ENCODE measurements at regions not wholly inside any gene's neighbourhood (a gene's known extent, or its start where the extent isn't known, plus 50 kb on each side); places are given as distances from the start of the nearest gene placed in this dataset.

DNA sequence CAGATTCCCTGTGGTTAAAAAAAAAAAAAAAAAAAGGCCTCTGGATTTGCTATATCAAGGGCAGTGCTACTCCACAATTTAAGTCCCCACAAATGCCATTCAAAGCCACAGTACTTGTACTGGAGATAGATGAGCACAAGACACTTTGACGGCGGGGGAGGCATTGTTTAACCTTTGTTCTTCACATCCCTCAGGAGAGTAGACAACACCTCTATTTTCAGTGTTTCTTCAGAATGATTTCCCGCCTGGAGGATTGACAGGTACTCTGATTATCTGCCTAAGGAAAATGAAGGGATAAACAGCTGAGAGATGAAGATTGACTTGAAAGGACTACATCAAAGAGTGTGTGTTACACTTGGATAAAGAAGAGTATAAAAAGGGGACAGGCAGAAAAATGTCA is 58.7 kb downstream of the OTOL1 start:
- DNase-seq: no peak

- no peak for DNase-seq
These were observed 59.9 kb downstream of the OTOL1 start for GRCh38 chr3:161556533-161556932.

GRCh38 chr3:161556941-161557340 is 60.3 kb downstream of the OTOL1 start:
- no peak for DNase-seq

DNA sequence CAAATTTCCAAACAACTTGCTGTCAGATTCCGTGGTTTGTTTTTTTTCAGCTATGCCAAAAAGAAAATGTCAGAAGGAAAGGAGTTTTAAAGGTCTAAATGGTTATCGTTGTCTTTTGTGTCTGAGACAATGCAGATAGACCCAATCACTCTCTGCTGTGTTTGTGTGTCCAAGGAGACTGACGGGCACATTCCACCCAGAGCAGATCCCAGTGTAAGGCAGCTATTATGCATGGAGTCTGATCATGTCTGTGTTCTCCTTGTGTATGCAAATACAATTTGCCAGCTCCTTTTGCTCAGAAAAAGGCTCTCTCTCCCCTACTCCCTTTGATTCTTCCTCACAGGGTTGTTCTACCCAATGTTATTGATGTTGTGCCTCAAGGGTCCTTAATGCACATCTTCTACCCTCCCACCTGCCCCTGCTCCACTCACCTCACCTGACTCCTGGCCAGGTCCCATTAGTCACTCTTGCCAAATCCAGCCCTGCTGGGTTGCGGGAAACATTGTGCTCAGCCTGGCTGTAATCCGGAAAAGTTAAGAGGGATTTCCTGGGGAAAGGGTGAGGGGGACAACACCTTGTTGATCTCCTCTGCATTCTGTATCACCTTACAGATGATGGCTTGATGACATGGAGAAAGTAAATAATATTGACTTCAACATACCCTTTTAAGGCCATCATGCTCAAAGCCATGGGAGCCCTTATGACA is 61.0 kb downstream of the OTOL1 start:
- no peak for DNase-seq

DNA sequence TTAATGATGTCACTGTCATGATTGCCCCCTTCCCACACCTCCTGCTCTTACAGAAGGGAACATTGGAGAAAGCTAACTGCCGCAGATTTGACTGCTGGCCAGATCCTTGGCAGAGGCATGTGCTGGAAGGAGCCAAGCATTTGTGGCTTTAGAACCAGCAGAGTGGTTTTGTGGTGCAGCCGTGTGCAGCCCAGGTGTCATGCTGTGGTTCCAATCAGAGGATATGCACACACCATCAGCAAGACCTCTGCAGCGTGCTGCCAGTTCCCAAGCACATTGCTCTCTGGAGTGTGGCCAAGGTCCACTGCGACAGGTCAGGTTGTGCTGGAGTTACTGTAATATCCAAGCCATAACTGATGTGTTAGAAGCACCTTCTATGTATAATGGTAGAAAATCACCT is 61.6 kb downstream of the OTOL1 start:
- DNase-seq: no peak

DNA sequence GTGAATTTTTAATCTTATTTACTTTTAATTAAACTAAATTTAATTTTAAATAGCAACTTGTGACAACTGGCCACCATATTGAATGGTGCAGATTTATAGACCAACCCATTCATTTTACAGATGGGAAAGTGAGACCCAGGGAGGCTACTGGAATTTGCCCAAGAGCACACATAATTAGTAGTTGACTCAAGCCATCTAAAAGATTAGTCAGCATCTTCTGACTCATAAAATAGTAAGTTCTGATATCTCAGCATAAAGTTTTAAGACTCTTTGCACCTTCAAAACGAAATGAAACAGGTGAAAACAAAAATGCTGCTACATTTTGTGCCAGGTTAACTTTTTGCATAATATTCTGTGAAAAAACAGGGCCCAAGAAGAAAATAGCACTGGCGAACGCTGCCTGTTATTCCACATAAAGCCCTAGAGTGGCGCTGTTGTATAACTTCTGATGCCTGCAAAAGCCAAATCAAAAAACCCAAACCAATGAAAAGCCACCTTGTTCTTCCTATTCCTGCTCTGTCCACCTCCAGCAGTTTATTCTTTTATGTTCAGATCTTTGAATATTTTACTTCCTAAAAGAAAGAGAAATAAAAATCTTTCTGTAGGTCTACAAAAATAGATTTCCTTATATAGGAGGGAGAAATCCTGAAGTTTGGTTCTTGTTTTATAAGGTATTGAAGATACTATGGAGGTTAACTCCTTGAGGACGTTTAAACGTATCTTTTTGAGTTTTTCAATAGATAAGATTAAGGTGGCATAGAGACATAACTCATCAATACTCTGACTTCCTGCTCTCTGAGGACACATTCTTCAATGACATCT is 62.8 kb downstream of the OTOL1 start:
- peak; percentile 9 for DNase-seq

DNA sequence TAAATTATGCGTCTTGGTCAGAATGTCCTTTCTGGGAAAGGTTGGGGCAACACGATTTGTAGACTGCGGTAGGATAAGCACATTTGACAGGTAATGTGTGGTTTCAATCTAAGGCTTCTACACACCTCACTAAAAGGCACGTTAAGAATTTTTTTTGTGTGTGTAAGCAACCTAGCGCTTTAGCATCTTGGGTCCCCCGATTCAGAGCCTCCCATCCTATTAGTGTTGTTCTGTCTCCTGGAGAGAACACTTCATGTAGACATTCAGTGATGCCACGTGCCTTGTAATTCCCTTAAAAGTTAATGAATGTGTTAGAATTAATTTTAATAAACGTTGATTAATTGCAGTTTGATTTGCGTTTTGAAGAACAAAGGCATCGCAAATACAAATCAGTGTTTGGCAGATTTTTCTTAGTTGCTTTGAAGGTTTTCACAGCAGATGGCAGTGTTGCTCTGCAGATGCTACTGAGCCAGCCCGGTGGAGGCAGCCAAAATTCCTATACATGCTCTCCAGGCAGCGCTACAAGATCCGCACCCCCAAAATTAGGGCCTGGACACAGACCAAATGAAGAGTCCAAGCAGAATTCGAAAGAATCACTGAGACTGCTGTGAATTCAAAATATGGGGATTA is 63.5 kb downstream of the OTOL1 start:
- peak; percentile 15 for DNase-seq

DNA sequence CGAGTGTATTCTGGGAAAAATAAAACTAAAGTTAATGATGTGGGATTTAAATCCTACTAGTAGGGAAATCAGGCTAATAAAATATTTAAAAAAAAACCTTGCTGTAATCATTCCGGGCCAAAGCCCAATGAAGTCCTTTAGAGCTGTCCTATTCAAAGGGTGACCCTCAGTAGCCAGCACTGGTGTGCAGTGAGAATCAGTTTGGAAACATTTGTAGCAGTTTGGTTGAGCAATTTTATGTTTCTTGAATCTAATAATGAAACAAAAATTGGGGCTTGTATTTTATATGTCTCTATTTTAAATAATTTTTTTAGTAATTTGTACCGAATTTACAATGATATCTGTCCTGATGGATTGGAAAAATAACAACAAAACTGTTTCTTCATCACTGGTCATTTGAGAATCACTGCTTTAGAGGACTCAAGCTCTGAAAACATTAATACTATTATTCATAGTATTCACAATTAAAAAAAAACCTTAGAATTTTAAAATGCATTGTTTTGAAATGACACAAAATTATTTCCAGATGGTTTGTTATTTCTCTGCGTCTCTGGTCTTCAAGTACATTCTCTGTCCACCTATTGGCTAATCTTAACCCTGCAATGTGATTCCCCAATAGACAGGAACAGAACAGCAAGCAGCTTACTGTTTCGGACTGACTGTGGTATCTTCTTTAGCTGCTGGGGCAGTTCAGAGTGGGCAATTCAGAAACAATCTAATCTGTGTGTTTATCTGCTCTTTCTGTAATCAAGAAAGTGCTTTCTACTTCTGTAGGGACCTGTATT is 71.2 kb downstream of the OTOL1 start:
- DNase-seq: no peak

- no peak for DNase-seq
These were observed 72.1 kb downstream of the OTOL1 start for GRCh38 chr3:161568671-161569070.

DNA sequence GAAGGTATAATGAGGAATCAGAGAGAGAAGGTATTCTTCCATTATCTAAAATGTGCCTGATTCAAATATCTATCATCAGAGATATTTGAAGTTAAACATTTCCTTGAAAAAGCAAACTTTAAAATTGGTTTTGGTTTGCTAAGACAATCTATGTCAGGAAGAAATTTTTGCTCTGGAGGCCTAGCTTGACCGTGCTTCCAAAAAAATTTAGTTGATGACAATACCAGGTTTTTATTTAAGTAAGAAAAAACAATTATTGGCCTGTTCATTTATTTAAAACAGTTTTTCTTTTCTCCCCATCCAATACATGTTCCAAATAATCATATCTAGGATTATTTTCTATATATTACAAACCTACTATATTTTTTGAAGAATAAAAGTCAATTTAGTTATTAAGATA is 75.3 kb downstream of the OTOL1 start:
- DNase-seq: no peak

DNA sequence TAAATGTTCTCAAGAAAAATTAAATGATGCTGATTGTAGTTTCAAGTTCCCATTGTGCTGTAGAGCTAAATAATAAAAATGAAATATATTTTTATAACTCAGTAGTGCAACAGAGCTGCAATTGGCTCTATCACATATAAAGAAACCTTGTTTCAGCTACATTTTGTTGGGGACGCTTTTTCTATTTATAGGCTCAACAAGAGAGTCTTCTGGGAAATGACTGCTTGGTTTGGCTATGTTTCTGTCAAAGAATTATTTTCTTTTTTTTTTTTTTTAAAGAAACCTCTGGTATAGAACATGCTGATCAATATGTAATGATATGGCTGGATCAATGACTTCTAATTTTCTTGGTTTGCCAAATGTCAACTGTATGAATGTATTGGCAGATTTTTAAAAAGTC is 76.5 kb downstream of the OTOL1 start:
- DNase-seq: no peak

GRCh38 chr3:161575901-161576300 is 79.3 kb downstream of the OTOL1 start:
- DNase-seq: no peak

DNA sequence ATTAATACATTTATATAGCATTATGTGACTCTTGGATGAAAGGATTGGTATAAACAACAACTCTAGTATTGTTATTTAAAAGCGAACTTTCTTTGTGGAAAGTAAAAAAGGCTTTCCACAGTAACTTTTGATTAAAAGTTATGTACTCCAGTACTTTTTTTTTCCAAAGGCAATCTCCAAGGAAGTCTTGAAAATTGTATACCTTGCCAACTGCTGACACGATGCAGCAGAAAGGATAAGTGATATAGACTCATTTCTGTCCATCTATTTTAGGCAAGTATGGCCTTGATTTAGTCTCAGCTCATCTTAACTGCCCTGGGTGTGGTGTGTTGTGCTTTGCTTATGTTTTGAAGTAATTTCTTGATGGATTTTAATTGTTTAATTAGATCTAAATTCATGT is 79.7 kb downstream of the OTOL1 start:
- no peak for DNase-seq

GRCh38 chr3:161576714-161577510 is 80.3 kb downstream of the OTOL1 start:
- no peak for DNase-seq

GRCh38 chr3:161577662-161578061 is 81.1 kb downstream of the OTOL1 start:
- no peak for DNase-seq

DNA sequence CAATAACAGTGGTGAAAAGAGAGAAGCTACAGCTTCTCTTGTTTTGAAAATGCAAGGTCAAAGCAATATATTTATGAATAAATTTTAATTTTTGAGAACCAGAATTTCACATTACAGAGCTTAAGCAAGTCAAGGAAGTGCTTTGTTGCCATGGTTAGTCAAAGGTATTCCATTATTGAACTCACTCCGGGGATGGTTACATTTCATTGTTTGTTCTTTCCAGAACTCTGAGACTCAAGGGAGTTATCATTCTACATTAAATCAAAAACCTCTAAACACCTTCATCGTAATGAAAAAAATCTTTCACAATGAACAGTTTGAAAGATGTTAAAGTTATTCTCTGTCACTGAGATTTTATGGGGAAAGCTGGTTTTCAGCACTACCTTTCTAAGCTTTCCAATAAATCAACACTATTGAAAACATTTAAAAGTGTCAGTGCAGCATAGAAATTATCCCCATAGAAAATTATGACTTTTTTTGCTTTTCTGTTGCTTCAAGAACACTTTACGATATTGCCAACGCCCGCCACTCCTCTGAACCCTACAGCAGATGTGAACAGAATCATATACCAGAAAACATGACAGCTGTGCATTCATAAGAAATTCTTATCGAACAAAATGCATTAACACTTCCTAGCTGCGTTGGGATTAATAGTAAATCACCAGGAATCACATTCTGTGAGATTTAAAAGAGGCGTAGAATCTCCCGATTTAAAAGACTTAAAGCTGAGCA is 83.0 kb downstream of the OTOL1 start:
- DNase-seq: no peak

- DNase-seq: no peak
These were observed 89.3 kb downstream of the OTOL1 start for GRCh38 chr3:161585922-161586321.

- no peak for DNase-seq
These were observed 90.1 kb downstream of the OTOL1 start for GRCh38 chr3:161586556-161587235.

DNA sequence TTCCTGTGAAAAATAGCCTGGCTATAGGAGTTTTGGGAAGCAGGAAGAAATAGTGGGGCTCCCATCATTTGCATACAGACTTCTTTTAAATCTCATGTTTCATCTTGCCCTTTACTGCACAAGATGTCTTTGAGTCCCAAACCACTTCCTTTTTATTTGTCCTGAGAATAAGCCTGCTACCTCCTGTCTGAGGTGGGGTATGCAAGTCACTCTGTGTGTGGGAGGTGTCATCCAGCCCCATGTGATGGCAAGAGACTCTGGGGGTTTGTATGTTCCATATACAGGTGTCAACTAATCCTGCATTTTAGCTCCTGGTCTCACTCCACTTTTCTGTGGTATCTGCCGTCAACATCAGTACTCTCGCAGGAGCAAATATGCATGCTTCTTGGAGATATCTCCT is 102.0 kb downstream of the OTOL1 start:
- no peak for DNase-seq

DNA sequence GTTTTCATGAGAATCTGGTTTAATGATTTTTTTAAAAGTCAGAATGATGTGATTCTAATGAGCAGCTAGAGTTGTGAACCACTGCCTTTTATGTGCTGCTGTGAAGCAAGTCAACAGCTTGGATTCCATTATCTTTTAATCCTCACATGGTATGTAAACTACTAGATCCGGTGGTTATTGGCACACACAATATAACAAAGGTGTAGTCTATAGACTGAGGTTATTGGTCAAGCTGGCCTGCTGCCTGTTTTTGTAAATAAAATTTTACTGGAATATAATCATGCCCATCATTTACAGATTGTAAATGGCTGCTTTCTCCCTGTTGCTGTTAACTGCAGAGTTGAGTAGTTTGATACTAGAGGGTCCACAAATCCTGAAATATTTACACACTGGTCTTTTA is 103.1 kb downstream of the OTOL1 start:
- no peak for DNase-seq

DNA sequence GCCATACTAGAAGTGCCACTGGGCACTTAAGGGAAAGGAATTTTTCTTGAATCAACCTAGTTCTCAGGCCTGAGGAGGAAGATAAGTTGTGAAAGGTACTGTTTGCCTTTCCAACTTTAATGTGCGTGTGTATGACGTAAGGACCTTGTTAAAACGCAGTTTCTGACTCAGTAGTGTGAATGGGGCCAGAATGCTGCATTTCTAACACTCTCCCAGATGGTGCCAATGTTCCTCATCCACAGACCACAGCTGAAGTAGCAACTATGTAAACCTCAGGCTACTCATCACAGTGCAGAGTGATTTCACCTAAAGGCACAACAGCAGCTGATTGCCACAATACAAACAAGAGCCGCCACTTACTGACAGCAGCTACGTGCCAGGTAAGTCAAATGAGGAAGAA is 103.6 kb downstream of the OTOL1 start:
- DNase-seq: no peak

All from activated CD4-positive, alpha-beta T cell treated with anti-CD3 and anti-CD28 coated beads for 48 hours (primary cell).